ENCODE measurements at regions not wholly inside any gene's neighbourhood (a gene's known extent, or its start where the extent isn't known, plus 50 kb on each side); places are given as distances from the start of the nearest gene placed in this dataset.

GRCh38 chr6:19906171-19906570 lies 69.0 kb downstream of the ID4 start:
- no peaks in the 10 kb centered on the region for H3K79me2 ChIP-seq (ENCODE audit: low read depth)
- Mint-ChIP-seq H3K27ac (no peak overlapping the region), H3K4me1 (peaks cover 4% of the 10 kb centered on the region), H3K4me3 (no peak overlapping the region), H3K36me3 (no peaks in the 10 kb centered on the region), H3K27me3 (ENCODE audit: insufficient read depth, low read depth) (peaks cover 2% of the 10 kb centered on the region), H3K9me3 (peaks cover 2% of the 10 kb centered on the region)
- H3K9ac ChIP-seq: no peak overlapping the region
- TF ChIP-seq CTCF (IDR thresholded peaks at IDR 0.05): no peak
- TF ChIP-seq EZH2phosphoT487 (IDR thresholded peaks at IDR 0.05): no peak
- no peak for TF ChIP-seq EZH2 (IDR thresholded peaks at IDR 0.05)
- no peaks in the 10 kb centered on the region for H3K36me3 ChIP-seq
- no peaks in the 10 kb centered on the region for H3K4me1 ChIP-seq
- no peaks in the 10 kb centered on the region for H3K9me3 ChIP-seq (ENCODE audit: low read depth)
- H3K4me2 ChIP-seq: no peak overlapping the region
- H3K27me3 ChIP-seq: no peaks in the 10 kb centered on the region
- H4K20me1 ChIP-seq (ENCODE audit: low read depth): no peaks in the 10 kb centered on the region
- H3K27ac ChIP-seq: no peak overlapping the region
- H2AFZ ChIP-seq (replicated peaks): no peak overlapping the region
- no peaks in the 10 kb centered on the region for H3F3A ChIP-seq (ENCODE audit: low read depth)
- no peak for DNase-seq (ENCODE audit: low spot score)
- no peak overlapping the region for H3K4me3 ChIP-seq

- no peak overlapping the region for H3K27ac Mint-ChIP-seq
- no peak overlapping the region for H3K9ac ChIP-seq
- no peaks in the 10 kb centered on the region for H3F3A ChIP-seq (ENCODE audit: low read depth)
- no peaks in the 10 kb centered on the region for H3K36me3 ChIP-seq
- no peak overlapping the region for H3K4me3 Mint-ChIP-seq
- DNase-seq (ENCODE audit: low spot score): no peak
- H3K4me2 ChIP-seq: no peak overlapping the region
- H3K4me1 Mint-ChIP-seq: peaks cover 3% of the 10 kb centered on the region
- no peaks in the 10 kb centered on the region for H3K4me1 ChIP-seq
- H3K79me2 ChIP-seq (ENCODE audit: low read depth): no peaks in the 10 kb centered on the region
- H3K27me3 Mint-ChIP-seq (ENCODE audit: insufficient read depth, low read depth): no peaks in the 10 kb centered on the region
- no peaks in the 10 kb centered on the region for H3K36me3 Mint-ChIP-seq
- H3K4me3 ChIP-seq: no peak overlapping the region
- H2AFZ ChIP-seq (replicated peaks): no peak overlapping the region
- H3K27me3 ChIP-seq: no peaks in the 10 kb centered on the region
- H3K9me3 ChIP-seq (ENCODE audit: low read depth): no peaks in the 10 kb centered on the region
- H4K20me1 ChIP-seq (ENCODE audit: low read depth): no peaks in the 10 kb centered on the region
- TF ChIP-seq EZH2 (IDR thresholded peaks at IDR 0.05) (no peak), EZH2phosphoT487 (IDR thresholded peaks at IDR 0.05) (no peak), CTCF (IDR thresholded peaks at IDR 0.05) (no peak)
- peaks cover 11% of the 10 kb centered on the region for H3K9me3 Mint-ChIP-seq
- no peak overlapping the region for H3K27ac ChIP-seq
Observed at GRCh38 chr6:19911223-19911622, 74.1 kb downstream of the ID4 start.

- H3K4me1 ChIP-seq: no peaks in the 10 kb centered on the region
- H3K4me1 Mint-ChIP-seq: peaks cover 3% of the 10 kb centered on the region
- no peak overlapping the region for H3K27ac ChIP-seq
- H3F3A ChIP-seq (ENCODE audit: low read depth): no peaks in the 10 kb centered on the region
- no peaks in the 10 kb centered on the region for H4K20me1 ChIP-seq (ENCODE audit: low read depth)
- no peak for TF ChIP-seq CTCF (IDR thresholded peaks at IDR 0.05)
- TF ChIP-seq EZH2phosphoT487 (IDR thresholded peaks at IDR 0.05): no peak
- no peak for TF ChIP-seq EZH2 (IDR thresholded peaks at IDR 0.05)
- H3K9me3 Mint-ChIP-seq: peaks cover 25% of the 10 kb centered on the region
- no peaks in the 10 kb centered on the region for H3K36me3 Mint-ChIP-seq
- H3K9me3 ChIP-seq (ENCODE audit: low read depth): no peaks in the 10 kb centered on the region
- no peak overlapping the region for H3K4me3 Mint-ChIP-seq
- no peak overlapping the region for H3K9ac ChIP-seq
- no peak for DNase-seq (ENCODE audit: low spot score)
- no peaks in the 10 kb centered on the region for H3K79me2 ChIP-seq (ENCODE audit: low read depth)
- H2AFZ ChIP-seq (replicated peaks): no peak overlapping the region
- H3K27me3 Mint-ChIP-seq (ENCODE audit: insufficient read depth, low read depth): peaks cover 2% of the 10 kb centered on the region
- H3K36me3 ChIP-seq: no peaks in the 10 kb centered on the region
- H3K27ac Mint-ChIP-seq: no peak overlapping the region
- H3K27me3 ChIP-seq: no peaks in the 10 kb centered on the region
- H3K4me3 ChIP-seq: no peak overlapping the region
- no peak overlapping the region for H3K4me2 ChIP-seq
Observed at GRCh38 chr6:19918436-19918835, 81.3 kb downstream of the ID4 start.
